IMR-90 (cell line): ENCODE measurements at regions not wholly inside any gene's neighbourhood (a gene's known extent, or its start where the extent isn't known, plus 50 kb on each side); places are given as distances from the start of the nearest gene placed in this dataset.

Experiments
- CTCF ChIP-seq: conservative IDR thresholded peaks from 2 replicates; pipeline ENCODE4 v1.5.1; 2012; ENCODE audit warnings: mild to moderate bottlenecking, low read depth, low read length, improper control_type of control experiment
- RAD21 ChIP-seq: IDR thresholded peaks from 2 replicates; pipeline ENCODE4 v1.6.1; 2012; ENCODE audit warnings: low read length, improper control_type of control experiment

- no peak for TF ChIP-seq CTCF
- TF ChIP-seq RAD21: no peak
Measured at GRCh38 chr5:28403846-28404245, 1365.5 kb upstream of the CDH9 start.
